Peyer's patch (tissue), 4 donors: ENCODE measurements at regions not wholly inside any gene's neighbourhood (a gene's known extent, or its start where the extent isn't known, plus 50 kb on each side); places are given as distances from the start of the nearest gene placed in this dataset.

Experiments used
- DNase-seq, 3 donors: peaks; one replicate each; pipeline ENCODE4 v3.0.0-alpha.2; 2017 to 2019
- H3K27ac ChIP-seq, 4 donors: fragments of 200-600 bp; sonication (generic); one replicate each; pipeline ENCODE4 v1.5.1; 2016 to 2019
- H3K27me3 ChIP-seq, 2 donors: fragments of 200-600 bp; sonication (generic); one replicate each; pipeline ENCODE4 v1.5.1; 2019
- H3K36me3 ChIP-seq, 3 donors: fragments of 200-600 bp; sonication (generic); one replicate each; pipeline ENCODE4 v1.5.1; 2016 to 2019
- H3K4me1 ChIP-seq, 4 donors: fragments of 200-600 bp; sonication (generic); one replicate each; pipeline ENCODE4 v1.5.1; 2016 to 2019
- H3K4me3 ChIP-seq, 4 donors: fragments of 200-600 bp; sonication (generic); 1 replicate in 3 of 4; 2 replicates in 1 of 4; pipeline ENCODE4 v1.5.1; 2016 to 2019; ENCODE audit warnings: mild to moderate bottlenecking in 1 of 4
- H3K9me3 ChIP-seq, 4 donors: fragments of 200-600 bp; sonication (generic); one replicate each; pipeline ENCODE4 v1.5.1; 2016 to 2019; ENCODE audit warnings: mild to moderate bottlenecking in 1 of 4
- POLR2A ChIP-seq, 2 donors: fragments of 450-650 bp; IDR thresholded peaks; one replicate each; pipeline ENCODE4 v1.5.1; 2017; ENCODE audit warnings: antibody characterized with exemption in 2 of 2, mild to moderate bottlenecking in 2 of 2, moderate library complexity in 2 of 2
- TF ChIP-seq, protein P1 (sequence below), 6 experiments: fragments of 450-650 bp in 4 of 6; fragments of 200-600 bp in 2 of 6; sonication (generic) in 1 of 6; IDR thresholded peaks; one replicate each; pipeline ENCODE4 v1.5.1; 2017 to 2019; ENCODE audit warnings: antibody characterized with exemption in 6 of 6, mild to moderate bottlenecking in 3 of 6, moderate library complexity in 1 of 6

DNA sequence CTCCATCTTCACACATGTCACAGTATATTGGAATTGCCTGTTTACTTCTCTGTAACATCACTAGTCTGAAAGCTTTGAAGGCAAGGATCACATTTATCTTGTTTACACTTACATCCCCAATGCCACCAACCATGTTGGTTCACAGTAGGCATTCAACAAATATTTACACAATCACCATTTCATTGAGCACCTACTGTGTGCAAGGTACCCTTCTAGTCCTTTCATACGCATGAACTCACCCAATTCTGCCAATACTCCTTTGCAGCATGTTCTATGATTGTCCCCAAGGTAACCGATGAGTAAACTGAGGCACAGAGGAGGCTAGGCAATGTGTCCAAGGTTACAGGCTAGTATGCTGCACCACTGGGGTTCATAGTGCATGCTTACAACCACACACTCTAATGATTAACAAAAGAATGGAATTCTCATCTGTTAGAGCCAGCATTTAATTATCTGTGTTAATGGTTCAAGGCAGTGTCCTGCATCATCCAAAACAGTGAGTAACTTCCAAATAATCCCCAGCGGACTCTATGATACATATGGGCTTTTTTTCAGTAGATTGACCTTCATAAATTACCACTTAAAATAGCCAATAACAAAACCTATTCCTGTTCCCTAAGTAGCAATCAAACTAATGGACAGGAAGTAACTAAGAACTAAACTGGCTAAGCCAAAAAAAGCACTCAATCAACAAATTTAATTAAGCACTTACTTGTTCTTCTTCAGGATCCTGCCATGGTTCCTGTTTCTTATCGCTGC is 364.5 kb upstream of the XYLT1 start:
- Histone ChIP-seq H3K4me1 (no peaks in the 10 kb centered on the region), H3K9me3 (no peaks in the 10 kb centered on the region), H3K27ac (no peak overlapping the region), H3K4me3 (no peak overlapping the region), H3K36me3 (no peaks in the 10 kb centered on the region), H3K27me3 (no peaks in the 10 kb centered on the region)
- TF ChIP-seq, protein P1, sequence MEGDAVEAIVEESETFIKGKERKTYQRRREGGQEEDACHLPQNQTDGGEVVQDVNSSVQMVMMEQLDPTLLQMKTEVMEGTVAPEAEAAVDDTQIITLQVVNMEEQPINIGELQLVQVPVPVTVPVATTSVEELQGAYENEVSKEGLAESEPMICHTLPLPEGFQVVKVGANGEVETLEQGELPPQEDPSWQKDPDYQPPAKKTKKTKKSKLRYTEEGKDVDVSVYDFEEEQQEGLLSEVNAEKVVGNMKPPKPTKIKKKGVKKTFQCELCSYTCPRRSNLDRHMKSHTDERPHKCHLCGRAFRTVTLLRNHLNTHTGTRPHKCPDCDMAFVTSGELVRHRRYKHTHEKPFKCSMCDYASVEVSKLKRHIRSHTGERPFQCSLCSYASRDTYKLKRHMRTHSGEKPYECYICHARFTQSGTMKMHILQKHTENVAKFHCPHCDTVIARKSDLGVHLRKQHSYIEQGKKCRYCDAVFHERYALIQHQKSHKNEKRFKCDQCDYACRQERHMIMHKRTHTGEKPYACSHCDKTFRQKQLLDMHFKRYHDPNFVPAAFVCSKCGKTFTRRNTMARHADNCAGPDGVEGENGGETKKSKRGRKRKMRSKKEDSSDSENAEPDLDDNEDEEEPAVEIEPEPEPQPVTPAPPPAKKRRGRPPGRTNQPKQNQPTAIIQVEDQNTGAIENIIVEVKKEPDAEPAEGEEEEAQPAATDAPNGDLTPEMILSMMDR (IDR thresholded peaks at IDR 0.05): no peak
- no peak for TF ChIP-seq POLR2A (IDR thresholded peaks at IDR 0.05)
- no peak for DNase-seq

DNA sequence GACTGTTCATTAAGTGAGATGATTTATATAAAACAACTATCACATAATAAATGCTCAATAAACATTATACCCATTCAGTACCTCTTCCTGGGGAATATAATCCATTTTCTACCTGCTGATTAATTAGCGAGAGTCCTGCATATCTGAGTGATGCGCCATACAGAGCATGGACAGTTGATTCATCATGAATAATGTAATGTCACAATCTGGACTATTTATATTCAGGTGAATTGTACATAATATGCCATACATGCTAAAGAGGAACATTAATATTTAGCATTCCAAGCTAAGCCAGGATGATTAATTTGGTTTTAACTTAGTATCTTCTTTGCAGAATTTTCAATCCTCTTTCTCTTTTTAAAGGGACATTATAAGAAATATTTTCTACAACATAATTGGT is 362.0 kb upstream of the XYLT1 start:
- DNase-seq: no peak
- no peaks in the 10 kb centered on the region for H3K4me1 ChIP-seq
- no peak overlapping the region for H3K27ac ChIP-seq
- TF ChIP-seq, protein P1 (IDR thresholded peaks at IDR 0.05): no peak
- TF ChIP-seq POLR2A (IDR thresholded peaks at IDR 0.05): no peak
- no peak overlapping the region for H3K4me3 ChIP-seq
- H3K27me3 ChIP-seq: no peaks in the 10 kb centered on the region
- no peaks in the 10 kb centered on the region for H3K9me3 ChIP-seq
- no peaks in the 10 kb centered on the region for H3K36me3 ChIP-seq

DNA sequence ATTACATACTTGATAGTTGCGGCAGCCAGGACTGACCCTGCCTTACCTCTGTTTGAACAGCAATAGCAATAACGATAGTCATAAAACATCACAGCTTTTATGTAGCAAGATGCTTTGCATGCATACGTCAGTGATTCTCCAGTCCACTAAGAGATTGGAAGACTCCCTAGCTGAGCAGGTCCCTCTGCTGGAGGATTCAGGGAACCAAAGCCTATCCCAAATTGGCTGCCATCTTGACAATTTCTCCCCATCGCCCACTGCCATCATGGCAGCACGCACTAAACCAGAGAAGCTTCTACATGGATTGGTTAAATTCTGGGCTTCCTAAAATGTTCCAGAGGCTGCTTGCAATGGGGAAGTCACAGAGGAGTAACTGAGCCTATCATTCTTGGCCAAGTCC is 360.6 kb upstream of the XYLT1 start:
- no peak overlapping the region for H3K4me3 ChIP-seq
- TF ChIP-seq POLR2A (IDR thresholded peaks at IDR 0.05): no peak
- TF ChIP-seq, protein P1 (IDR thresholded peaks at IDR 0.05): no peak
- no peak for DNase-seq
- H3K9me3 ChIP-seq: no peaks in the 10 kb centered on the region
- no peak overlapping the region for H3K27ac ChIP-seq
- no peaks in the 10 kb centered on the region for H3K36me3 ChIP-seq
- H3K4me1 ChIP-seq: no peaks in the 10 kb centered on the region
- H3K27me3 ChIP-seq: no peaks in the 10 kb centered on the region

DNA sequence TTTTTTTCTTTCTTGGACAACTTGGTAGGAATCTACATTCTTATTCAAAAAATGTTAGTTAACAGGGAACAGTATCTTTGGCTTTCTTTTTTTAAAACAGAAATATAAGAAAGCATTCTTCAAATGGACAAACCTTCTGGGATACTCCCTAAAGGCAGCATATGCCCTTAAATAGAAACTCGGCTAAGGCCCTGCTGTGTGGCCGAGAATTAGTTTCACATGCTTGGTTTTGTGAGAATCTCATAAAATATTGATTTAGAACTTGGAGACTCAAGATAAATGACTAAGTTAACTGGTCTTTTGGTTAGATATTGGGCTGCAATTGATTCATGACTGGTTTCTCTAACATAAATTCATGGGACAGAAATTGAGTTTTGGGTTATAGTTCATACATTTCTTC is 359.9 kb upstream of the XYLT1 start:
- Histone ChIP-seq H3K36me3 (no peaks in the 10 kb centered on the region), H3K4me1 (no peaks in the 10 kb centered on the region), H3K27me3 (no peaks in the 10 kb centered on the region), H3K27ac (no peak overlapping the region), H3K4me3 (no peak overlapping the region), H3K9me3 (no peaks in the 10 kb centered on the region)
- DNase-seq: no peak
- TF ChIP-seq POLR2A (IDR thresholded peaks at IDR 0.05): no peak
- TF ChIP-seq, protein P1 (IDR thresholded peaks at IDR 0.05): no peak

DNA sequence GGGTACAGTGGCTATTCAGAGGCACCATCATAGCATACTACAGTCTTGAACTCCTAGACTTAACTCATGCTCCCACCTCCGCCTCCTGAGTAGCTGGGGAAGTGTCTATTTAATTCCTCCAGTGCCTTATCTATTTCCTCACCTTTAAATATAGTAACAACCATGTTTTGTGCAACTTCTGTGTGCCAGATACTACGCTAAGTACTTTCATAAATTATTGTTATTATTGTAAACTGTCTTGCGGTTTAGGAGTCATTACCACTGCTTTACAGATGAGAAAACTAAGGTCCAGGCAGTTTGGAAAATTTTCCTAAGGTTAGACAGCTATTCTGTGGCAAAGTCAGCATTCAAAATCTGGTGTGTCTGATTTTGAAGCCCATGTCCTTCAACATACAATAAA is 359.1 kb upstream of the XYLT1 start:
- DNase-seq: no peak
- Histone ChIP-seq H3K27me3 (no peaks in the 10 kb centered on the region), H3K4me1 (no peaks in the 10 kb centered on the region), H3K27ac (no peak overlapping the region), H3K4me3 (no peak overlapping the region), H3K36me3 (no peaks in the 10 kb centered on the region), H3K9me3 (no peaks in the 10 kb centered on the region)
- no peak for TF ChIP-seq POLR2A (IDR thresholded peaks at IDR 0.05)
- TF ChIP-seq, protein P1 (IDR thresholded peaks at IDR 0.05): no peak
